Sigmoid colon (tissue), 3 donors: ENCODE measurements at regions not wholly inside any gene's neighbourhood (a gene's known extent, or its start where the extent isn't known, plus 50 kb on each side); places are given as distances from the start of the nearest gene placed in this dataset.

Experiments
- CTCF ChIP-seq, 4 experiments: fragments of 450-650 bp in 3 of 4; fragments of 200-600 bp in 1 of 4; IDR thresholded peaks; one replicate each; pipeline ENCODE4 v1.5.1; 2016 to 2019; ENCODE audit warnings: antibody characterized with exemption in 4 of 4, mild to moderate bottlenecking in 3 of 4, moderate library complexity in 2 of 4
- POLR2A ChIP-seq, 2 donors: fragments of 450-650 bp; IDR thresholded peaks; one replicate each; pipeline ENCODE4 v1.6.1; 2016; ENCODE audit warnings: antibody characterized with exemption in 2 of 2, mild to moderate bottlenecking in 2 of 2, moderate library complexity in 2 of 2

DNA sequence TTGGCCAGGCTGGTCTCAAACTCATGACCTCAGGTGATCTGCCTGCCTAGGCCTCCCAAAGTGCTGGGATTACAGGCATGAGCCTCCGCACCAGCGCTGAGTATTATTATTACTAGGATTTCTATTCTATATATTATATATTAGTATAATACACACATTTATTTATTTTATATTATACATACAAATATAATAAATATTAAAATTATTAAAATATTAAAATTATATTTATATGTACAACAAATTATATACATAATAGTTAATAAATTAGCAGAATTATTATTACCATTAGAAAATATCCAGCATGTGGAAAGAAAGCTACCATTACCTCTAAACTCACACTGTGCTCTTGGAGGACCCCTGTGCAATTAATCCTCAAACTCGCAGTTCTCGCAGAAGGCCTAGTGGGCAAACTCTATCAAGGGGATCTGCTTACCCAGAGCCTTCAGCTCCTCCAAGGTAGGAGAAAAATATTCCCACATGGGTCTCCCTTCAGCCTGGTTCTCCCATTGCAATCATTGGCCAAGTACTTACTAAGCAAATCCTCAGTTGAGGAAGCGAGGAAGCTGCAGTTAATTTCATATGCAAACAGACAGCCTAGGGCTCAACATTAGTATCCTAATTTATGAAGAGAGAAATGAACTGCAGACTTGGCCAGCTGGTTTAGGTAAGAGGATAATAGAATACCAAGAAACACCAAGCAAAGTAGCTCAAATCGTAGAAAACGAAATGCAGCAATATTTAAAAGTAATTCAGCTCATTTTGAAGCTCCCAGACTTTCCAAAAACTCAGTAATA lies 241.4 kb upstream of the IRX5 start:
- TF ChIP-seq CTCF (IDR thresholded peaks at IDR 0.05): no peak
- no peak for TF ChIP-seq POLR2A (IDR thresholded peaks at IDR 0.05)
